Fibroblast of lung (primary cell): ENCODE measurements at regions not wholly inside any gene's neighbourhood (a gene's known extent, or its start where the extent isn't known, plus 50 kb on each side); places are given as distances from the start of the nearest gene placed in this dataset.

Experiments
- DNase-seq, 2 donors: peaks; one replicate each; pipeline versions ENCODE4 v3.0.0 to v3.0.0-alpha.2; 2010; ENCODE audit warnings: low read depth in 2 of 2
- H2AFZ ChIP-seq: 2 replicates; pipeline ENCODE4 v1.5.1; 2012; ENCODE audit warnings: low read length, control low read depth, inconsistent platforms
- H3K27ac ChIP-seq: 2 replicates; pipeline ENCODE4 v1.5.1; 2011; ENCODE audit warnings: low read length, control low read depth; ENCODE audit not compliant: insufficient read depth
- H3K27me3 ChIP-seq: 2 replicates; pipeline ENCODE4 v1.5.1; 2011; ENCODE audit warnings: mild to moderate bottlenecking, low read length; ENCODE audit not compliant: control insufficient read depth, insufficient read depth
- H3K36me3 ChIP-seq: 2 replicates; pipeline ENCODE4 v1.5.1; 2011; ENCODE audit warnings: low read length; ENCODE audit not compliant: control insufficient read depth, insufficient read depth
- H3K4me1 ChIP-seq: 2 replicates; pipeline ENCODE4 v1.5.1; 2011; ENCODE audit warnings: low read length; ENCODE audit not compliant: control insufficient read depth, insufficient read depth; ENCODE audit errors: extremely low read depth
- H3K4me2 ChIP-seq: 2 replicates; pipeline ENCODE4 v1.5.1; 2011; ENCODE audit warnings: low read length, control low read depth; ENCODE audit not compliant: insufficient read depth; ENCODE audit errors: extremely low read depth
- H3K4me3 ChIP-seq, 4 experiments: fragments of 200-600 bp in 1 of 4; sonication (generic) in 1 of 4; replicated peaks in 1 of 4; 2 replicates each; pipeline ENCODE4 v1.5.1; 2011 to 2016; ENCODE audit warnings: low read length in 4 of 4, low read depth in 3 of 4, mild to moderate bottlenecking in 3 of 4, control low read depth in 2 of 4, inconsistent platforms in 1 of 4, mixed read lengths in 1 of 4; ENCODE audit not compliant: insufficient read depth in 1 of 4; ENCODE audit errors: control extremely low read depth in 1 of 4
- H3K79me2 ChIP-seq: 2 replicates; pipeline ENCODE4 v1.5.1; 2012; ENCODE audit warnings: mild to moderate bottlenecking, low read length, inconsistent platforms; ENCODE audit not compliant: control insufficient read depth, insufficient read depth
- H3K9ac ChIP-seq: 2 replicates; pipeline ENCODE4 v1.5.1; 2011; ENCODE audit warnings: mild to moderate bottlenecking, low read length, control low read depth; ENCODE audit not compliant: insufficient read depth
- H3K9me3 ChIP-seq: 2 replicates; pipeline ENCODE4 v1.5.1; 2012; ENCODE audit warnings: low read depth, low read length; ENCODE audit not compliant: control insufficient read depth, insufficient read depth
- H4K20me1 ChIP-seq: 2 replicates; pipeline ENCODE4 v1.5.1; 2011; ENCODE audit warnings: low read length; ENCODE audit not compliant: control insufficient read depth, insufficient read depth; ENCODE audit errors: extremely low read depth
- EZH2 ChIP-seq: IDR thresholded peaks from 2 replicates; pipeline ENCODE4 v1.5.1; 2012; ENCODE audit warnings: low read length, control low read depth, mild to moderate bottlenecking; ENCODE audit errors: missing control alignments
- TF ChIP-seq, protein P1 (sequence below), 2 donors: IDR thresholded peaks in 1 of 2; conservative IDR thresholded peaks in 1 of 2; 1 replicate in 1 of 2; 2 replicates in 1 of 2; pipeline ENCODE4 v1.5.1; 2011 to 2012; ENCODE audit warnings: low read length in 2 of 2, control low read depth in 1 of 2, inconsistent platforms in 1 of 2, low read depth in 1 of 2, mild to moderate bottlenecking in 1 of 2

- no peaks in the 10 kb centered on the region for H3K4me1 ChIP-seq
- no peak overlapping the region for H2AFZ ChIP-seq
- H3K9ac ChIP-seq = no peak overlapping the region
- H3K4me3 ChIP-seq = no peak overlapping the region
- H3K79me2 ChIP-seq = no peaks in the 10 kb centered on the region
- no peak for DNase-seq
- H4K20me1 ChIP-seq = no peaks in the 10 kb centered on the region
- H3K36me3 ChIP-seq = no peaks in the 10 kb centered on the region
- TF ChIP-seq, protein P1, sequence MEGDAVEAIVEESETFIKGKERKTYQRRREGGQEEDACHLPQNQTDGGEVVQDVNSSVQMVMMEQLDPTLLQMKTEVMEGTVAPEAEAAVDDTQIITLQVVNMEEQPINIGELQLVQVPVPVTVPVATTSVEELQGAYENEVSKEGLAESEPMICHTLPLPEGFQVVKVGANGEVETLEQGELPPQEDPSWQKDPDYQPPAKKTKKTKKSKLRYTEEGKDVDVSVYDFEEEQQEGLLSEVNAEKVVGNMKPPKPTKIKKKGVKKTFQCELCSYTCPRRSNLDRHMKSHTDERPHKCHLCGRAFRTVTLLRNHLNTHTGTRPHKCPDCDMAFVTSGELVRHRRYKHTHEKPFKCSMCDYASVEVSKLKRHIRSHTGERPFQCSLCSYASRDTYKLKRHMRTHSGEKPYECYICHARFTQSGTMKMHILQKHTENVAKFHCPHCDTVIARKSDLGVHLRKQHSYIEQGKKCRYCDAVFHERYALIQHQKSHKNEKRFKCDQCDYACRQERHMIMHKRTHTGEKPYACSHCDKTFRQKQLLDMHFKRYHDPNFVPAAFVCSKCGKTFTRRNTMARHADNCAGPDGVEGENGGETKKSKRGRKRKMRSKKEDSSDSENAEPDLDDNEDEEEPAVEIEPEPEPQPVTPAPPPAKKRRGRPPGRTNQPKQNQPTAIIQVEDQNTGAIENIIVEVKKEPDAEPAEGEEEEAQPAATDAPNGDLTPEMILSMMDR (conservative IDR thresholded peaks at IDR 0.05 in 1 of 2, IDR thresholded peaks at IDR 0.05 in 1 of 2; ENCODE audit: low read depth in 1 of 2, low read length in 2 of 2) = no peak
- TF ChIP-seq EZH2 = no peak
- H3K9me3 ChIP-seq = no peaks in the 10 kb centered on the region
- H3K4me2 ChIP-seq = no peak overlapping the region
- no peaks in the 10 kb centered on the region for H3K27me3 ChIP-seq
- no peak overlapping the region for H3K27ac ChIP-seq
These were observed 595.4 kb downstream of the IRX1 start for GRCh38 chr5:4191041-4191440.

DNA sequence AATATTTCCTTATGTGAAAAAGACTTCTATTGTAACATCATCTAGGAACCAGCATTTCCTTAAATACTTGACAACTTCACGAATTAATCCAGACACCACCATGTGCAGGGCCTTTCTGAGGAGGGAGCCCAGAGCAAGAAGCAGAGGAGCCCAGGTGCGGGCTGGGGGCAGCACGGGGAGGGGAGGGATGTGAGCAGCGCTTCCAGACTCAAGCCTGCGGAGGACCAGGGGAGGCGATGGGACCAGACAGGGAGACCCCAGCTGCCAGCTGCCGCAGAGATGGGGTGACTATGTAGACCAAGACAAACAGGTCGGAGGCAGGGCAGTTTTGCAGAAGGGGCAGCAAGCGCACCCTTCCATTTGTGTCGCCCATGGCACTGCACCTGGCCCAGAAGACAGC is 596.1 kb downstream of the IRX1 start:
- no peak overlapping the region for H3K4me3 ChIP-seq
- no peak overlapping the region for H2AFZ ChIP-seq
- TF ChIP-seq, protein P1 (conservative IDR thresholded peaks at IDR 0.05 in 1 of 2, IDR thresholded peaks at IDR 0.05 in 1 of 2; ENCODE audit: low read depth in 1 of 2, low read length in 2 of 2) = no peak
- TF ChIP-seq EZH2 = no peak
- H3K36me3 ChIP-seq = no peaks in the 10 kb centered on the region
- DNase-seq = no peak
- H3K4me1 ChIP-seq = no peaks in the 10 kb centered on the region
- no peak overlapping the region for H3K4me2 ChIP-seq
- H3K9ac ChIP-seq = no peak overlapping the region
- H3K9me3 ChIP-seq = no peaks in the 10 kb centered on the region
- H4K20me1 ChIP-seq = no peaks in the 10 kb centered on the region
- no peaks in the 10 kb centered on the region for H3K79me2 ChIP-seq
- H3K27ac ChIP-seq = no peak overlapping the region
- H3K27me3 ChIP-seq = no peaks in the 10 kb centered on the region

- Histone ChIP-seq H3K27me3 (no peaks in the 10 kb centered on the region), H3K4me3 (no peak overlapping the region), H3K9me3 (no peaks in the 10 kb centered on the region), H3K27ac (no peak overlapping the region), H3K4me1 (no peaks in the 10 kb centered on the region), H3K4me2 (no peak overlapping the region), H3K79me2 (no peaks in the 10 kb centered on the region), H2AFZ (no peak overlapping the region), H3K9ac (no peak overlapping the region), H4K20me1 (no peaks in the 10 kb centered on the region), H3K36me3 (no peaks in the 10 kb centered on the region)
- no peak for DNase-seq
- TF ChIP-seq, protein P1 (conservative IDR thresholded peaks at IDR 0.05 in 1 of 2, IDR thresholded peaks at IDR 0.05 in 1 of 2; ENCODE audit: low read depth in 1 of 2, low read length in 2 of 2) = no peak
- no peak for TF ChIP-seq EZH2
These were observed 596.5 kb downstream of the IRX1 start for GRCh38 chr5:4192111-4192510.
